ENCODE measurements at regions not wholly inside any gene's neighbourhood (a gene's known extent, or its start where the extent isn't known, plus 50 kb on each side); places are given as distances from the start of the nearest gene placed in this dataset.

DNA sequence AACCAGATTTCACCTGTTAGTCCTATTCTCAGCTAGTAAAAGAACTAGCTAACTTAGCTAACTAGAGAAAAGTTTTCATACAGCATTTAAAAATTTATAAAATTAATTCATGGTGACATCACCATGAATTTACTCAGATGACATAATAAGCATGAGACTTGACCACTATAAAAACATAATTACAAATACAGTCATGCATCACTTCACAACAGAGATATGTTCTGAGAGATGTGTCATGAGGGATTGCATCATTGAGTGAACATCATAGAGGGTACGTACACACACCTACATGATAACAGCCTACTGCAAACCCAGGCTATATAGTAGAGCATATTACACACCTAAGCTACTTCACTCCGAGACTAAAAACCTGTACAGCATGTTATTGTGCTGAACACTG is 481.3 kb upstream of the CHAC2 start:
- TF ChIP-seq FOXP2 (optimal IDR thresholded peaks at IDR 0.05; ENCODE audit: borderline replicate concordance, extremely low read depth, extremely low read length, insufficient read depth) (no peak), TAF1 (IDR thresholded peaks at IDR 0.05; ENCODE audit: borderline replicate concordance, insufficient read depth, low read length) (no peak), SIN3A (IDR thresholded peaks at IDR 0.05; ENCODE audit: borderline replicate concordance, insufficient read depth, low read length) (no peak), POLR2AphosphoS5 (IDR thresholded peaks at IDR 0.05; ENCODE audit: low read depth, low read length) (no peak)
- TF ChIP-seq, protein P1, sequence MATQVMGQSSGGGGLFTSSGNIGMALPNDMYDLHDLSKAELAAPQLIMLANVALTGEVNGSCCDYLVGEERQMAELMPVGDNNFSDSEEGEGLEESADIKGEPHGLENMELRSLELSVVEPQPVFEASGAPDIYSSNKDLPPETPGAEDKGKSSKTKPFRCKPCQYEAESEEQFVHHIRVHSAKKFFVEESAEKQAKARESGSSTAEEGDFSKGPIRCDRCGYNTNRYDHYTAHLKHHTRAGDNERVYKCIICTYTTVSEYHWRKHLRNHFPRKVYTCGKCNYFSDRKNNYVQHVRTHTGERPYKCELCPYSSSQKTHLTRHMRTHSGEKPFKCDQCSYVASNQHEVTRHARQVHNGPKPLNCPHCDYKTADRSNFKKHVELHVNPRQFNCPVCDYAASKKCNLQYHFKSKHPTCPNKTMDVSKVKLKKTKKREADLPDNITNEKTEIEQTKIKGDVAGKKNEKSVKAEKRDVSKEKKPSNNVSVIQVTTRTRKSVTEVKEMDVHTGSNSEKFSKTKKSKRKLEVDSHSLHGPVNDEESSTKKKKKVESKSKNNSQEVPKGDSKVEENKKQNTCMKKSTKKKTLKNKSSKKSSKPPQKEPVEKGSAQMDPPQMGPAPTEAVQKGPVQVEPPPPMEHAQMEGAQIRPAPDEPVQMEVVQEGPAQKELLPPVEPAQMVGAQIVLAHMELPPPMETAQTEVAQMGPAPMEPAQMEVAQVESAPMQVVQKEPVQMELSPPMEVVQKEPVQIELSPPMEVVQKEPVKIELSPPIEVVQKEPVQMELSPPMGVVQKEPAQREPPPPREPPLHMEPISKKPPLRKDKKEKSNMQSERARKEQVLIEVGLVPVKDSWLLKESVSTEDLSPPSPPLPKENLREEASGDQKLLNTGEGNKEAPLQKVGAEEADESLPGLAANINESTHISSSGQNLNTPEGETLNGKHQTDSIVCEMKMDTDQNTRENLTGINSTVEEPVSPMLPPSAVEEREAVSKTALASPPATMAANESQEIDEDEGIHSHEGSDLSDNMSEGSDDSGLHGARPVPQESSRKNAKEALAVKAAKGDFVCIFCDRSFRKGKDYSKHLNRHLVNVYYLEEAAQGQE (IDR thresholded peaks at IDR 0.05; ENCODE audit: insufficient read depth in 1 of 2, low read depth in 2 of 2, low read length in 2 of 2) = no peak

DNA sequence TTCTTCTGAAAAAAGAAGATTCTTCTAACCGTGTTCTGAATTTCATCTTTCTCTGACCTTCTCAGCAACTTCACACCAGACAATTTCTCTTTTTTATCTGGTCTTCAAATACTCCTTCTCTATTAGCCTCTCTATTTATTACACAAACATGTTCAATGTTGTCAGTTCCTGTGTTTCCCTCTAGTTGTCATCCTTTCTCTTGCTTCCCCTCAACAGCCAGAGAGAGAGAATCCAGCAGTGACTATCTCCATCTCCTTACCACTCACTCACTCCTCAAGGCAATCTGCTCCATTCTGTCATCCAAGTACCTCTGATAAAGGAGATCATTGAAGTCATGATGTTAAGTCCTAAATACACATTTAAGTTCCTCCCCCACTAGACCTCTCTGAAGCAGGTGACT is 491.9 kb upstream of the CHAC2 start:
- TF ChIP-seq SIN3A (IDR thresholded peaks at IDR 0.05; ENCODE audit: borderline replicate concordance, insufficient read depth, low read length) (no peak), FOXP2 (optimal IDR thresholded peaks at IDR 0.05; ENCODE audit: borderline replicate concordance, extremely low read depth, extremely low read length, insufficient read depth) (no peak)
- TF ChIP-seq, protein P1 (IDR thresholded peaks at IDR 0.05; ENCODE audit: insufficient read depth in 1 of 2, low read depth in 2 of 2, low read length in 2 of 2) = no peak

DNA sequence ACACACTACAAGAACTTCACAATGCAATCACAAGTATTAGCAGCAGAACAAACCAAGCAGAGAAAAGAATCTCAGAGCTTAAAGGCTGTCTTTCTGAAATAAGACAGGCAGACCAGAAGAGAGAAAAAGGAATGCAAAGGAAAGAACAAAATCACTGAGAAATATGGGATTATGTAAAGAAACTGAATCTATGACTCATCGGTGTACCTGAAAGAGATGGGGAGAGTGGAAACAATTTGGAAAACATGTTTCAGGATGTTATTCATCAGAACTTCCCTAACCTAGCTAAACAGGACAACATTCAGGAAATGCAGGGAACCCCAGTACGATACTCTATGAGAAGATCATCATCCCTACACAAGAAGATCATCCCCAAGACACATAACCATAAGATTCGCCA is 499.0 kb upstream of the CHAC2 start:
- TF ChIP-seq POLR2AphosphoS5 (IDR thresholded peaks at IDR 0.05; ENCODE audit: low read depth, low read length) (no peak), SIN3A (IDR thresholded peaks at IDR 0.05; ENCODE audit: borderline replicate concordance, insufficient read depth, low read length) (no peak), FOXP2 (optimal IDR thresholded peaks at IDR 0.05; ENCODE audit: borderline replicate concordance, extremely low read depth, extremely low read length, insufficient read depth) (no peak), TAF1 (IDR thresholded peaks at IDR 0.05; ENCODE audit: borderline replicate concordance, insufficient read depth, low read length) (no peak)
- TF ChIP-seq, protein P1 (IDR thresholded peaks at IDR 0.05; ENCODE audit: insufficient read depth in 1 of 2, low read depth in 2 of 2, low read length in 2 of 2) = no peak

DNA sequence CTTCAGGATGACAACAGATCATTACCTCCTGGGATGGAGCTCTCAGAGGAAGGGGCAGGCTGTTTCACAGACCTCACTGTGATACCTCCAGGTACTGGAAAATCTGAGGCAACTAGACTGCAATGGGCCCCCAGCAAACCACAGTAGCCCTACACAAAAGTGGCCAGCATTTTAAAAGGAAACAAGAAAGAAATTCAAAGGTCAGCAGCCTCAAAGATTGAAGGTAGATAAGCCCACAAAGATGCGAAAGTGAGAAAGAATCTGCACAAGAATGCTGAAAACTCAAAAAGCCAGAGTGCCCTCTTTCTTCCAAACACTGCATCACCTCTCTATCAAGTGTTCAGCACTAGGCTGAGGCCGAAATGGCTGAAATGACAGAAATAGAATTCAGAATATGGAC is 499.5 kb upstream of the CHAC2 start:
- no peak for TF ChIP-seq SIN3A (IDR thresholded peaks at IDR 0.05; ENCODE audit: borderline replicate concordance, insufficient read depth, low read length)
- no peak for TF ChIP-seq FOXP2 (optimal IDR thresholded peaks at IDR 0.05; ENCODE audit: borderline replicate concordance, extremely low read depth, extremely low read length, insufficient read depth)
- TF ChIP-seq, protein P1 (IDR thresholded peaks at IDR 0.05; ENCODE audit: insufficient read depth in 1 of 2, low read depth in 2 of 2, low read length in 2 of 2) = no peak
- no peak for TF ChIP-seq TAF1 (IDR thresholded peaks at IDR 0.05; ENCODE audit: borderline replicate concordance, insufficient read depth, low read length)
- TF ChIP-seq POLR2AphosphoS5 (IDR thresholded peaks at IDR 0.05; ENCODE audit: low read depth, low read length) = no peak

Data from PFSK-1 (cell line).